Activated naive CD4-positive, alpha-beta T cell treated with anti-CD3 and anti-CD28 coated beads, Interleukin-2, amount 10 ng/mL, durations not matched to agents 7 days and 5 days (primary cell): ENCODE measurements at regions not wholly inside any gene's neighbourhood (a gene's known extent, or its start where the extent isn't known, plus 50 kb on each side); places are given as distances from the start of the nearest gene placed in this dataset.

ENCODE experiments used
- CTCF ChIA-PET: fragments of 350-600 bp; sonication (Branson Sonifier 250); formaldehyde crosslinking; loops from one replicate; lab custom pipeline; 2021; ENCODE audit warnings: antibody characterized with exemption; lab: Charles Lee
- DNase-seq: peaks from one replicate; pipeline ENCODE4 v3.0.0-alpha.2; 2020
- H3K27ac Mint-ChIP-seq: one replicate; pipeline ENCODE4 v1.8.0; 2021; ENCODE audit warnings: mild to moderate bottlenecking, moderate library complexity, mixed read lengths
- H3K27me3 Mint-ChIP-seq: one replicate; pipeline ENCODE4 v1.8.0; 2021; ENCODE audit warnings: mild to moderate bottlenecking, mixed read lengths
- H3K36me3 Mint-ChIP-seq: one replicate; pipeline ENCODE4 v1.8.0; 2021; ENCODE audit warnings: mixed read lengths
- H3K4me1 Mint-ChIP-seq: one replicate; pipeline ENCODE4 v1.8.0; 2021; ENCODE audit warnings: mixed read lengths
- H3K4me3 Mint-ChIP-seq: one replicate; pipeline ENCODE4 v1.8.0; 2021; ENCODE audit warnings: mild to moderate bottlenecking, moderate library complexity, mixed read lengths
- H3K9me3 Mint-ChIP-seq: one replicate; pipeline ENCODE4 v1.8.0; 2021; ENCODE audit warnings: mixed read lengths

GRCh38 chr11:42112866-42113265 lies 653.4 kb upstream of the LRRC4C start:
- Mint-ChIP-seq H3K27ac (no peak overlapping the region), H3K4me3 (no peak overlapping the region), H3K36me3 (no peaks in the 10 kb centered on the region), H3K4me1 (no peaks in the 10 kb centered on the region), H3K27me3 (no peaks in the 10 kb centered on the region), H3K9me3 (peaks cover 8% of the 10 kb centered on the region)
- CTCF ChIA-PET = no interaction called here
- DNase-seq = no peak

GRCh38 chr11:42114927-42115326 lies 655.5 kb upstream of the LRRC4C start:
- Mint-ChIP-seq H3K36me3 (no peaks in the 10 kb centered on the region), H3K9me3 (peaks cover 15% of the 10 kb centered on the region), H3K4me1 (no peaks in the 10 kb centered on the region), H3K27ac (peak overlapping the region; percentile 24), H3K27me3 (no peaks in the 10 kb centered on the region), H3K4me3 (no peak overlapping the region)
- no peak for DNase-seq
- CTCF ChIA-PET = no interaction called here

- Mint-ChIP-seq H3K4me1 (no peaks in the 10 kb centered on the region), H3K4me3 (no peak overlapping the region), H3K36me3 (no peaks in the 10 kb centered on the region), H3K27ac (no peak overlapping the region), H3K9me3 (peaks cover 20% of the 10 kb centered on the region), H3K27me3 (no peaks in the 10 kb centered on the region)
- DNase-seq = no peak
- CTCF ChIA-PET = no interaction called here
Measured at GRCh38 chr11:42138454-42138853, 679.0 kb upstream of the LRRC4C start.

- Mint-ChIP-seq H3K4me3 (no peak overlapping the region), H3K27ac (no peak overlapping the region), H3K36me3 (no peaks in the 10 kb centered on the region), H3K4me1 (no peaks in the 10 kb centered on the region), H3K9me3 (peaks cover 33% of the 10 kb centered on the region), H3K27me3 (no peaks in the 10 kb centered on the region)
- CTCF ChIA-PET = no interaction called here
- no peak for DNase-seq
Measured at GRCh38 chr11:42145311-42145710, 685.9 kb upstream of the LRRC4C start.

- CTCF ChIA-PET = no interaction called here
- DNase-seq = no peak
- H3K27ac Mint-ChIP-seq = no peak overlapping the region
Measured at GRCh38 chr11:42161886-42162285, 702.4 kb upstream of the LRRC4C start.

GRCh38 chr11:42169191-42169590 lies 709.7 kb upstream of the LRRC4C start:
- Mint-ChIP-seq H3K27ac (no peak overlapping the region), H3K9me3 (peaks cover 14% of the 10 kb centered on the region), H3K4me1 (no peaks in the 10 kb centered on the region), H3K36me3 (no peaks in the 10 kb centered on the region), H3K4me3 (no peak overlapping the region), H3K27me3 (no peaks in the 10 kb centered on the region)
- CTCF ChIA-PET = no interaction called here
- no peak for DNase-seq

More at GRCh38 chr11:42161886-42162285, 702.4 kb upstream of the LRRC4C start:
- H3K27me3 Mint-ChIP-seq = no peaks in the 10 kb centered on the region
- H3K4me3 Mint-ChIP-seq = no peak overlapping the region
- peaks cover 8% of the 10 kb centered on the region for H3K9me3 Mint-ChIP-seq
- H3K36me3 Mint-ChIP-seq = no peaks in the 10 kb centered on the region
- no peaks in the 10 kb centered on the region for H3K4me1 Mint-ChIP-seq

- Mint-ChIP-seq H3K27me3 (no peaks in the 10 kb centered on the region), H3K36me3 (no peaks in the 10 kb centered on the region), H3K27ac (no peak overlapping the region), H3K4me3 (no peak overlapping the region), H3K4me1 (no peaks in the 10 kb centered on the region), H3K9me3 (peaks cover 20% of the 10 kb centered on the region)
- DNase-seq = no peak
- CTCF ChIA-PET = no interaction called here
Measured at GRCh38 chr11:42170601-42171000, 711.1 kb upstream of the LRRC4C start.

- Mint-ChIP-seq H3K9me3 (peaks cover 20% of the 10 kb centered on the region), H3K36me3 (no peaks in the 10 kb centered on the region), H3K27ac (no peak overlapping the region), H3K4me3 (no peak overlapping the region), H3K27me3 (no peaks in the 10 kb centered on the region), H3K4me1 (no peaks in the 10 kb centered on the region)
- DNase-seq = no peak
- CTCF ChIA-PET = no interaction called here
Measured at GRCh38 chr11:42171046-42171445, 711.6 kb upstream of the LRRC4C start.

GRCh38 chr11:42172441-42172840 lies 713.0 kb upstream of the LRRC4C start:
- Mint-ChIP-seq H3K27me3 (no peaks in the 10 kb centered on the region), H3K27ac (no peak overlapping the region), H3K9me3 (peaks cover 20% of the 10 kb centered on the region), H3K4me1 (no peaks in the 10 kb centered on the region), H3K4me3 (no peak overlapping the region), H3K36me3 (no peaks in the 10 kb centered on the region)
- CTCF ChIA-PET = no interaction called here
- no peak for DNase-seq

- H3K9me3 Mint-ChIP-seq = peaks cover 17% of the 10 kb centered on the region
- H3K36me3 Mint-ChIP-seq = no peaks in the 10 kb centered on the region
- H3K4me3 Mint-ChIP-seq = no peak overlapping the region
- no peak overlapping the region for H3K27ac Mint-ChIP-seq
- no peak for DNase-seq
- H3K27me3 Mint-ChIP-seq = no peaks in the 10 kb centered on the region
- H3K4me1 Mint-ChIP-seq = no peaks in the 10 kb centered on the region
- CTCF ChIA-PET = no interaction called here
Measured at GRCh38 chr11:42175203-42175602, 715.8 kb upstream of the LRRC4C start.

- Mint-ChIP-seq H3K4me1 (no peaks in the 10 kb centered on the region), H3K4me3 (no peak overlapping the region), H3K9me3 (peaks cover 12% of the 10 kb centered on the region), H3K27me3 (no peaks in the 10 kb centered on the region), H3K27ac (no peak overlapping the region), H3K36me3 (no peaks in the 10 kb centered on the region)
- CTCF ChIA-PET = no interaction called here
- no peak for DNase-seq
Measured at GRCh38 chr11:42179216-42179615, 719.8 kb upstream of the LRRC4C start.

GRCh38 chr11:42195289-42196013 lies 736.0 kb upstream of the LRRC4C start:
- H3K4me1 Mint-ChIP-seq = no peaks in the 10 kb centered on the region
- peaks cover 14% of the 10 kb centered on the region for H3K9me3 Mint-ChIP-seq
- H3K36me3 Mint-ChIP-seq = no peaks in the 10 kb centered on the region
- no peak overlapping the region for H3K4me3 Mint-ChIP-seq
- DNase-seq = no peak
- no peak overlapping the region for H3K27ac Mint-ChIP-seq
- CTCF ChIA-PET = no interaction called here
- no peaks in the 10 kb centered on the region for H3K27me3 Mint-ChIP-seq

GRCh38 chr11:42200311-42200710 lies 740.9 kb upstream of the LRRC4C start:
- no peaks in the 10 kb centered on the region for H3K27me3 Mint-ChIP-seq
- CTCF ChIA-PET = no interaction called here
- H3K27ac Mint-ChIP-seq = no peak overlapping the region
- H3K4me1 Mint-ChIP-seq = no peaks in the 10 kb centered on the region
- peaks cover 26% of the 10 kb centered on the region for H3K9me3 Mint-ChIP-seq
- H3K36me3 Mint-ChIP-seq = no peaks in the 10 kb centered on the region
- DNase-seq = no peak
- H3K4me3 Mint-ChIP-seq = no peak overlapping the region

GRCh38 chr11:42201603-42202148 lies 742.2 kb upstream of the LRRC4C start:
- Mint-ChIP-seq H3K27ac (no peak overlapping the region), H3K36me3 (no peaks in the 10 kb centered on the region), H3K9me3 (peaks cover 21% of the 10 kb centered on the region), H3K27me3 (no peaks in the 10 kb centered on the region), H3K4me1 (no peaks in the 10 kb centered on the region), H3K4me3 (no peak overlapping the region)
- no peak for DNase-seq
- CTCF ChIA-PET = no interaction called here

- Mint-ChIP-seq H3K4me3 (no peak overlapping the region), H3K9me3 (peaks cover 18% of the 10 kb centered on the region), H3K27ac (no peak overlapping the region), H3K36me3 (no peaks in the 10 kb centered on the region), H3K4me1 (no peaks in the 10 kb centered on the region), H3K27me3 (no peaks in the 10 kb centered on the region)
- CTCF ChIA-PET = no interaction called here
- DNase-seq = no peak
Measured at GRCh38 chr11:42205518-42205917, 746.1 kb upstream of the LRRC4C start.
